MCF 10A (cell line): ENCODE measurements at regions not wholly inside any gene's neighbourhood (a gene's known extent, or its start where the extent isn't known, plus 50 kb on each side); places are given as distances from the start of the nearest gene placed in this dataset.

ENCODE experiments used
- BruUV-seq: library from RNA; stranded (reverse); fragments of 400-500 nt; replicated peaks from 2 replicates; lab custom pipeline; 2021; lab: Mats Ljungman, UMichigan
- CTCF ChIA-PET: fragments of 300-600 bp; sonication (Branson Sonifier 250); formaldehyde crosslinking; extraction: SDS; loops from one replicate; lab custom pipeline; 2021; ENCODE audit warnings: antibody characterized with exemption, inconsistent platforms; lab: Yijun Ruan, JAX
- POLR2A ChIA-PET: fragments of 300-600, 350-650 bp; sonication (Branson Sonifier 250); formaldehyde crosslinking; extraction: SDS; loops from one replicate; lab custom pipeline; 2020; ENCODE audit warnings: antibody characterized with exemption, inconsistent platforms; lab: Yijun Ruan, JAX
- DNase-seq: peaks from one replicate; pipeline ENCODE4 v3.0.0-alpha.2; 2018; ENCODE audit not compliant: unreplicated experiment
- H3K27ac Mint-ChIP-seq: one replicate; pipeline ENCODE4 v1.8.0; 2022; ENCODE audit warnings: mild to moderate bottlenecking, low read depth, mixed read lengths; ENCODE audit not compliant: unreplicated experiment
- H3K27me3 Mint-ChIP-seq: one replicate; pipeline ENCODE4 v1.8.0; 2022; ENCODE audit warnings: mixed read lengths; ENCODE audit not compliant: insufficient read depth, unreplicated experiment
- H3K36me3 Mint-ChIP-seq: one replicate; pipeline ENCODE4 v1.8.0; 2022; ENCODE audit warnings: mild to moderate bottlenecking, moderate library complexity, mixed read lengths; ENCODE audit not compliant: insufficient read depth, unreplicated experiment
- H3K4me1 Mint-ChIP-seq: one replicate; pipeline ENCODE4 v1.8.0; 2022; ENCODE audit warnings: mixed read lengths; ENCODE audit not compliant: insufficient read depth, unreplicated experiment
- H3K4me3 Mint-ChIP-seq: one replicate; pipeline ENCODE4 v1.8.0; 2022; ENCODE audit warnings: mild to moderate bottlenecking, moderate library complexity, mixed read lengths; ENCODE audit not compliant: unreplicated experiment
- H3K9me3 Mint-ChIP-seq: one replicate; pipeline ENCODE4 v1.8.0; 2022; ENCODE audit warnings: mixed read lengths; ENCODE audit not compliant: unreplicated experiment
- CTCF ChIP-seq: fragments of 200-600 bp; IDR thresholded peaks from one replicate; pipeline ENCODE4 v1.8.0; 2022; ENCODE audit warnings: antibody characterized with exemption, mild to moderate bottlenecking; ENCODE audit not compliant: unreplicated experiment
- intact Hi-C: fragments of 100-400 bp; cut with micrococcal nuclease; formaldehyde crosslinking; loops from 2 replicates; pipeline ENCODE4 v1.14.1; 2022

- Mint-ChIP-seq H3K27ac (no peak overlapping the region), H3K36me3 (no peaks in the 10 kb centered on the region), H3K4me1 (no peaks in the 10 kb centered on the region), H3K9me3 (peaks cover 44% of the 10 kb centered on the region), H3K4me3 (no peak overlapping the region), H3K27me3 (no peaks in the 10 kb centered on the region)
- DNase-seq, result no peak
- no peak for TF ChIP-seq CTCF
- CTCF ChIA-PET, result no interaction called here
- intact Hi-C loops, result no loop called here
- no TSS peak for BruUV-seq
- POLR2A ChIA-PET, result no interaction called here
Observed at GRCh38 chr16:5971924-5972323, 874.3 kb upstream of the EEF2KMT start.

- Mint-ChIP-seq H3K9me3 (peaks cover 44% of the 10 kb centered on the region), H3K4me1 (no peaks in the 10 kb centered on the region), H3K36me3 (no peaks in the 10 kb centered on the region), H3K4me3 (no peak overlapping the region), H3K27me3 (no peaks in the 10 kb centered on the region), H3K27ac (no peak overlapping the region)
- TF ChIP-seq CTCF, result no peak
- ChIA-PET POLR2A (no interaction called here), CTCF (no interaction called here)
- BruUV-seq, result no TSS peak
- DNase-seq, result no peak
- intact Hi-C loops, result no loop called here
Observed at GRCh38 chr16:5971106-5971505, 873.5 kb upstream of the EEF2KMT start.

DNA sequence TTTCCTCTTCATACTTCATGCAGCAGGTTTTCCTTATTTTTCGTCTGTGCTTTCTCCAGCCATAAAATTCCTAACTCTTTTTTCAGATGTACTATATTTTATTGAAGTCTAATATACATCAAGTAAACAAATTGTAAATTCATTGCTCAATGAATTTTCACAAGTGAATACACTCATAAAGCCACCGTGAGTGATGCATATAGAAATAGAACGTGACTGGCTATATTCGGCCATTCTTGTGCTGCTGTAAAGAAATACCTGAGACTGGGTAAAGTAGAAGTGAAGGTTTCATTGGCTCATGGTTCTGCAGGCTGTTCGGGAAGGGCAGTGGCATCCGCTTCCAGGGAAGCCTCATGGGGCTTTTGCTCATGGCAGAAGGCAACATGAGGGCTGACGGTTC, 868.4 kb upstream of the EEF2KMT start:
- BruUV-seq, result no TSS peak
- H3K27me3 Mint-ChIP-seq, result no peaks in the 10 kb centered on the region
- POLR2A ChIA-PET, result no interaction called here
- no peak overlapping the region for H3K27ac Mint-ChIP-seq
- no peaks in the 10 kb centered on the region for H3K36me3 Mint-ChIP-seq
- no peak overlapping the region for H3K4me3 Mint-ChIP-seq
- no peak for DNase-seq
- no peaks in the 10 kb centered on the region for H3K4me1 Mint-ChIP-seq
- peaks cover 37% of the 10 kb centered on the region for H3K9me3 Mint-ChIP-seq
- CTCF ChIA-PET, result no interaction called here
- intact Hi-C loops, result no loop called here
- TF ChIP-seq CTCF, result no peak

DNA sequence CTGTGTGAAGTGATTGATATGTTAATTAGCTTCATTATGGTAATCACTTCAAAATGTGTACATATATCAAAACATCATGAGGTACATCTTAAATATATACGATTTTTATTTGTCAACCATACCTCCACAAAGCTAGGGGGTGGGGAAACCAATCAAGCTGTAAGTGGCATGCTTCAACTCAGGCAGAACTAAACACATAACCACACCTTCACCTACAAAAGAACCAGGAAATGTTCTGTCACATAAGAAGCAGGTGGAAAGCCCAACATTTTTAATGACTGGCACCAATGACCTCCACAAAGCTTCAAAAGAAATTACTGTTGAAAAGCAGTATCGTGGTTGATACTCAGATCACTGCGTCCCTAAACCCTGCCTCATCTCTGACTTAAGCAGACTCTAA, 867.7 kb upstream of the EEF2KMT start:
- no peak for DNase-seq
- no TSS peak for BruUV-seq
- POLR2A ChIA-PET, result no interaction called here
- no peak for TF ChIP-seq CTCF
- Mint-ChIP-seq H3K36me3 (no peaks in the 10 kb centered on the region), H3K4me1 (no peaks in the 10 kb centered on the region), H3K9me3 (peaks cover 42% of the 10 kb centered on the region), H3K4me3 (no peak overlapping the region), H3K27me3 (no peaks in the 10 kb centered on the region), H3K27ac (no peak overlapping the region)
- intact Hi-C loops, result no loop called here
- CTCF ChIA-PET, result no interaction called here
